DOHH2 (cell line): ENCODE measurements at regions not wholly inside any gene's neighbourhood (a gene's known extent, or its start where the extent isn't known, plus 50 kb on each side); places are given as distances from the start of the nearest gene placed in this dataset.

Source experiments
- H3F3A ChIP-seq: fragments of 200-600 bp; sonication (generic), shearing (Covaris generic); 2 replicates; pipeline ENCODE4 v1.6.0; 2016; ENCODE audit warnings: antibody characterized with exemption, mild to moderate bottlenecking; ENCODE audit not compliant: control insufficient read depth, insufficient read depth
- H3K27ac ChIP-seq: fragments of 200-600 bp; sonication (generic); 2 replicates; pipeline ENCODE4 v1.5.1; 2014; ENCODE audit warnings: low read depth, mild to moderate bottlenecking, low read length, moderate library complexity
- H3K27me3 ChIP-seq: fragments of 200-600 bp; sonication (generic); 2 replicates; pipeline ENCODE4 v1.6.1; 2014; ENCODE audit warnings: mild to moderate bottlenecking, low read length, mixed read lengths; ENCODE audit not compliant: control insufficient read depth
- H3K36me3 ChIP-seq: fragments of 200-600 bp; sonication (generic); 2 replicates; pipeline ENCODE4 v1.6.1; 2014; ENCODE audit warnings: mild to moderate bottlenecking, low read length, moderate library complexity, mixed read lengths; ENCODE audit not compliant: control insufficient read depth
- H3K4me1 ChIP-seq: fragments of 200-600 bp; sonication (generic); 2 replicates; pipeline ENCODE4 v1.6.1; 2014; ENCODE audit warnings: mild to moderate bottlenecking, low read length, mixed read lengths; ENCODE audit not compliant: control insufficient read depth
- H3K4me2 ChIP-seq: fragments of 200-600 bp; sonication (generic); 2 replicates; pipeline ENCODE4 v1.6.0; 2014; ENCODE audit warnings: mild to moderate bottlenecking, low read length, moderate library complexity
- H3K4me3 ChIP-seq: fragments of 200-600 bp; sonication (generic); 2 replicates; pipeline ENCODE4 v1.5.1; 2014; ENCODE audit warnings: mild to moderate bottlenecking, low read length, mixed read lengths
- H3K79me2 ChIP-seq: fragments of 200-600 bp; sonication (generic); 2 replicates; pipeline ENCODE4 v1.6.1; 2014; ENCODE audit warnings: mild to moderate bottlenecking, low read length, mixed read lengths; ENCODE audit not compliant: control insufficient read depth
- H3K9me2 ChIP-seq: fragments of 200-600 bp; sonication (generic); replicated peaks from 2 replicates; pipeline ENCODE4 v1.6.1; 2014; ENCODE audit warnings: mild to moderate bottlenecking, low read length, mixed read lengths; ENCODE audit not compliant: control insufficient read depth
- H3K9me3 ChIP-seq: fragments of 200-600 bp; sonication (generic); 2 replicates; pipeline ENCODE4 v1.6.1; 2014; ENCODE audit warnings: antibody characterized with exemption, low read length, mixed read lengths; ENCODE audit not compliant: control insufficient read depth, insufficient read depth
- H4K20me1 ChIP-seq: fragments of 200-600 bp; sonication (generic); 2 replicates; pipeline ENCODE4 v1.6.0; 2014; ENCODE audit warnings: low read depth, mild to moderate bottlenecking, antibody characterized with exemption, low read length, moderate library complexity; ENCODE audit not compliant: control insufficient read depth, insufficient read depth
- EZH2phosphoT487 ChIP-seq: fragments of 200-600 bp; sonication (generic); IDR thresholded peaks from 2 replicates; pipeline ENCODE4 v1.6.1; 2017; ENCODE audit warnings: borderline replicate concordance, mild to moderate bottlenecking, antibody characterized with exemption, low read length, moderate library complexity, mixed read lengths
- TF ChIP-seq, protein P1 (sequence below): fragments of 200-600 bp; sonication (generic); IDR thresholded peaks from one replicate; pipeline ENCODE4 v1.5.1; 2014; ENCODE audit warnings: antibody characterized with exemption, mild to moderate bottlenecking, low read depth, low read length; ENCODE audit not compliant: poor library complexity, severe bottlenecking

DNA sequence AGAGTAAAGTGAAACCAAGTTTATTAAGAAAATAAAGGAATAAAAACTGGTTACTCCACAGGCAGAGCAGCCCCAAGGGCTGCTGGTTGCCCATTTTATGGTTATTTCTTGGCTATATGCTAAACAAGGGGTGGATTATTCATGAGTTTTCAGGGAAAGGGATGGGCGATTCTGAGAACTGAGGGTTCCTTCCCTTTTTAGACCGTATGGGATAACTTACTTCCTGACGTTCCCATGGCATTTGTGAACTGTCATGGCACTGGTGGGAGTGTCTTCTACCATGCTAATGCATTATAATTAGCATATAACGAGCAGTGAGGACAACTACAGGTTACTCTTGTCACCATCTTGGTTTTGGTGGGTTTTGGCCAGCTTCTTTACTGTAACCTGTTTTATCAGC lies 323.9 kb upstream of the PTGER4 start:
- Histone ChIP-seq H3K36me3 (no peaks in the 10 kb centered on the region), H3K9me2 (no peaks in the 10 kb centered on the region), H4K20me1 (no peaks in the 10 kb centered on the region), H3K4me1 (no peaks in the 10 kb centered on the region), H3K4me3 (no peak overlapping the region), H3K9me3 (no peaks in the 10 kb centered on the region), H3K27me3 (peaks cover 3% of the 10 kb centered on the region; the same call in 1 of the 2 replicates), H3K27ac (no peak overlapping the region), H3K79me2 (no peaks in the 10 kb centered on the region), H3K4me2 (no peak overlapping the region), H3F3A (no peaks in the 10 kb centered on the region)
- TF ChIP-seq EZH2phosphoT487, result no peak
- TF ChIP-seq, protein P1, sequence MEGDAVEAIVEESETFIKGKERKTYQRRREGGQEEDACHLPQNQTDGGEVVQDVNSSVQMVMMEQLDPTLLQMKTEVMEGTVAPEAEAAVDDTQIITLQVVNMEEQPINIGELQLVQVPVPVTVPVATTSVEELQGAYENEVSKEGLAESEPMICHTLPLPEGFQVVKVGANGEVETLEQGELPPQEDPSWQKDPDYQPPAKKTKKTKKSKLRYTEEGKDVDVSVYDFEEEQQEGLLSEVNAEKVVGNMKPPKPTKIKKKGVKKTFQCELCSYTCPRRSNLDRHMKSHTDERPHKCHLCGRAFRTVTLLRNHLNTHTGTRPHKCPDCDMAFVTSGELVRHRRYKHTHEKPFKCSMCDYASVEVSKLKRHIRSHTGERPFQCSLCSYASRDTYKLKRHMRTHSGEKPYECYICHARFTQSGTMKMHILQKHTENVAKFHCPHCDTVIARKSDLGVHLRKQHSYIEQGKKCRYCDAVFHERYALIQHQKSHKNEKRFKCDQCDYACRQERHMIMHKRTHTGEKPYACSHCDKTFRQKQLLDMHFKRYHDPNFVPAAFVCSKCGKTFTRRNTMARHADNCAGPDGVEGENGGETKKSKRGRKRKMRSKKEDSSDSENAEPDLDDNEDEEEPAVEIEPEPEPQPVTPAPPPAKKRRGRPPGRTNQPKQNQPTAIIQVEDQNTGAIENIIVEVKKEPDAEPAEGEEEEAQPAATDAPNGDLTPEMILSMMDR, result no peak

DNA sequence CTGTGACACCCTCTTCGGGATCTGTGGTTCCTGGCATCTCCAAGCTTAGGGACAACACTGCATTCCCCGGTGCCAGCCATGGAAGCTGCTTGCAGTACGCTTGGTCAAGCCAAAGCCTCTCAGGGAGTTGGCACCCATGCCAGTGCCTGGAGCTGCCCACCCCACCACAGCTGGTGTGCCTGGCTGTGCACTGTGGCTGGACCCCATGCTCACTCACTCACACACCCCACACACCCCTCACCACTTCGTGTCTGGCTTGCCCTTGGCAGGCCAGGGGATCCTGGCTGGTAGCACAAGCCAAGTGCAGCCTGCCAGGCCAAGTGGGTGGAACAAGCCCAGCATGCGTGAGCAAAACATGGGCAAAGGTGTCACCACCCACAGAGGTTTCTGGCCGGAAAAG lies 324.5 kb upstream of the PTGER4 start:
- H3K4me2 ChIP-seq, result no peak overlapping the region
- H3K4me3 ChIP-seq, result no peak overlapping the region
- H3K9me3 ChIP-seq, result no peaks in the 10 kb centered on the region; the same call in 1 of the 2 replicates
- no peaks in the 10 kb centered on the region for H3K4me1 ChIP-seq
- H3K27ac ChIP-seq, result no peak overlapping the region
- H3K9me2 ChIP-seq, result no peaks in the 10 kb centered on the region
- peaks cover 3% of the 10 kb centered on the region; the same call in 1 of the 2 replicates for H3K27me3 ChIP-seq
- TF ChIP-seq, protein P1, result no peak
- TF ChIP-seq EZH2phosphoT487, result no peak
- no peaks in the 10 kb centered on the region for H3K36me3 ChIP-seq
- no peaks in the 10 kb centered on the region for H3F3A ChIP-seq
- no peaks in the 10 kb centered on the region for H4K20me1 ChIP-seq
- H3K79me2 ChIP-seq, result no peaks in the 10 kb centered on the region

DNA sequence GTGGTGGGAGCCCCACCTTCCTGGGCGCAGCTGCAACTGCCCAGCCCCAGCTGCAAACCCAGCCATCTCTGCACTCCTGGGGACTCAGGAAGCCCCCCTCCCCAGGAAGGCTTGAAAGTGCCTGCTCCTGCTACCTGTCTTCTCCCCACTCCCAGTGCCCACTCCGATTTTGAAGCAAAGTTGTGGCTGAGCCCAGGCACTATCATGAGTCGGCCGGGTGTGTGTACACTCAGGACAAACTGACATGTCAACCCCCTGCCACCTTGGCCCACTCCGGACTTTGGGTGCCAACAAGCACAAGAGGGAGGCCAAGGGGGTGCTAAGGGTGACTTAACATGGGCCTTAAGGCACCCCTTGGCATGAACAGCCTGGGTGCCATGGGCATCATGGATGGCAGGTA lies 325.5 kb upstream of the PTGER4 start:
- H4K20me1 ChIP-seq, result no peaks in the 10 kb centered on the region
- no peaks in the 10 kb centered on the region for H3K79me2 ChIP-seq
- no peaks in the 10 kb centered on the region for H3K4me1 ChIP-seq
- no peak overlapping the region for H3K4me3 ChIP-seq
- H3K4me2 ChIP-seq, result no peak overlapping the region
- no peak for TF ChIP-seq EZH2phosphoT487
- TF ChIP-seq, protein P1, result no peak
- peaks cover 3% of the 10 kb centered on the region; the same call in 1 of the 2 replicates for H3K27me3 ChIP-seq
- no peaks in the 10 kb centered on the region for H3K9me2 ChIP-seq
- H3K36me3 ChIP-seq, result no peaks in the 10 kb centered on the region
- peaks cover 3% of the 10 kb centered on the region for H3K9me3 ChIP-seq
- H3F3A ChIP-seq, result no peaks in the 10 kb centered on the region
- H3K27ac ChIP-seq, result no peak overlapping the region
